NT2/D1 (cell line): ENCODE measurements at regions not wholly inside any gene's neighbourhood (a gene's known extent, or its start where the extent isn't known, plus 50 kb on each side); places are given as distances from the start of the nearest gene placed in this dataset.

Source experiments
- YY1 ChIP-seq: IDR thresholded peaks from 2 replicates; pipeline ENCODE4 v1.6.1; 2011; ENCODE audit not compliant: insufficient read length, insufficient read depth
- ZNF274 ChIP-seq: IDR thresholded peaks from 2 replicates; pipeline ENCODE4 v1.6.1; 2011; ENCODE audit warnings: mild to moderate bottlenecking, low read depth, low read length

- TF ChIP-seq ZNF274 (no peak), YY1 (no peak)
Measured at GRCh38 chr5:38107096-38107495, 151.3 kb upstream of the EGFLAM start.
